Dendritic cell treated with granulocyte-macrophage colony-stimulating factor and Interleukin-4, amounts not matched to agents 40 ng/mL and 50 ng/mL, for 4 days (primary cell): ENCODE measurements at regions not wholly inside any gene's neighbourhood (a gene's known extent, or its start where the extent isn't known, plus 50 kb on each side); places are given as distances from the start of the nearest gene placed in this dataset.

Source experiments
- H3K27ac Mint-ChIP-seq: one replicate; pipeline ENCODE4 v1.8.0; 2022; ENCODE audit warnings: mild to moderate bottlenecking, mixed read lengths
- H3K27me3 Mint-ChIP-seq: one replicate; pipeline ENCODE4 v1.8.0; 2022; ENCODE audit warnings: mild to moderate bottlenecking, mixed read lengths
- H3K36me3 Mint-ChIP-seq: one replicate; pipeline ENCODE4 v1.8.0; 2022; ENCODE audit warnings: low read depth, mixed read lengths
- H3K4me1 Mint-ChIP-seq: one replicate; pipeline ENCODE4 v1.8.0; 2022; ENCODE audit warnings: low read depth, mixed read lengths
- H3K4me3 Mint-ChIP-seq: one replicate; pipeline ENCODE4 v1.8.0; 2022; ENCODE audit warnings: mild to moderate bottlenecking, moderate library complexity, mixed read lengths
- H3K9me3 Mint-ChIP-seq: one replicate; pipeline ENCODE4 v1.8.0; 2022; ENCODE audit warnings: mixed read lengths
- intact Hi-C: fragments of 100-400 bp; cut with micrococcal nuclease; formaldehyde crosslinking; loops from one replicate; pipeline ENCODE4 v1.15.0; 2022

DNA sequence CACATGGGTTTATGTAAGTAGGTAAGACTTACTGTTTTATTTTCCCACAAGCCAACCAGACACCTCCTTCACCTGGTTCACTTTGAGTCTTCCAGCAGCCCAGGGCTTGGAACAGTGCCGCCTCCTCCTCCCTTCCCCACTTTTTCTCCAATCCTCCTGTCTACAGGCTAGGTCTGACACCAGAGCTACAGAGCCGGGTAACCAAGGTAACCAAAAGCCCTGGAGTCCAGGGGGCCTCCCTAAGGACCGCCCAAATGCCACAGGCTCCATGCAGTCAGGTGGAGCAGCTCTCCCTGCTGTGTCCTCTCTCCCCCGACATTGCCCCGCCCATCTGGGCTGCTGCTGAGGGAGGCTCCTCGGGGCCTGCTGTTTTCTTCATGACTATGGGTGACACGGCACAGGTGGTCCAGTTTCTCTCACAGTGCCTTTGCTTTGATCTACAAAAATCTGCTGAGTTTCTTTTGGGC is 138.0 kb upstream of the EFNA5 start:
- no peaks in the 10 kb centered on the region for H3K27me3 Mint-ChIP-seq
- no peaks in the 10 kb centered on the region for H3K9me3 Mint-ChIP-seq

DNA sequence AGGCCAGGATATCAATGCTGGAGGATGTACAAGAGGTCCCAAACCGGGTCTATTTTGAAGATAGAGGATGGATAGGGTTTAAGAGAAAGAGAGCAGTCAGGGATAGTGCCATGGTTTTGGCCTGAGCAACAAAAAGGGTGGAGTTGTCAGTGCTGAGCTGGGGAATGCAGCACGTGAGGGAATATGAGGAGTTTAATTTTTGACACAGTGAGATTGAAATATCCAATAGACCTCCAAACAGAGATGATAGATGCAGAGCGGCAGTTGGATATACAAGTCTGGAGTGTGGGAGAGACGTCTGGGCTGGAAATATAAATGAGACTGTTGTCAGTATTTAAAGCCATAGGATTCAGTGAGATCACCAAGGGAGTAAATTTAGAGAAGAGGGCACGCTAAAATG is 136.7 kb upstream of the EFNA5 start:
- intact Hi-C loops, result no loop called here
- Mint-ChIP-seq H3K4me3 (no peak overlapping the region), H3K27ac (no peak overlapping the region), H3K36me3 (no peaks in the 10 kb centered on the region), H3K4me1 (no peaks in the 10 kb centered on the region), H3K9me3 (no peaks in the 10 kb centered on the region), H3K27me3 (no peaks in the 10 kb centered on the region)

More for the DNA sequence above, 138.0 kb upstream of the EFNA5 start:
- Mint-ChIP-seq H3K27ac (no peak overlapping the region), H3K4me3 (no peak overlapping the region), H3K4me1 (no peaks in the 10 kb centered on the region), H3K36me3 (no peaks in the 10 kb centered on the region)
- intact Hi-C loops, result no loop called here

DNA sequence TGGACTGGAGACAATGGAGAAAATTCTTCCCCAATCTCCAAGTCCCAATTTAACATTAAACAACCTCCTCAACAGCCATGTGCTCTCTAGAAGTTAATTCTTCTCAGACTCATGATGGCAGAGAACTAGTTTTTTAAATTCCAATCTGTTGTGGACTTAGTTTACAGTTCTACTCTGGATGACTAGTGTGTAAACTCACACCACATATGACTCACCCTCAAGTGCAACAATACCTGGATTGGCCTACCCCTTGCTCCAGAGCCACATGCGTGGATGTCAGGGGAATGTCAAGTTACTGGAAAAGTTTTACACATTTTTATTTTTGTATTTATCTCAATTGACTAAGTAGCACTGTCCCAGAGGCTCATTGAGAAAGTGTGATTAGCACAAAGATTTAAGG is 136.0 kb upstream of the EFNA5 start:
- H3K4me3 Mint-ChIP-seq, result no peak overlapping the region
- no peaks in the 10 kb centered on the region for H3K27me3 Mint-ChIP-seq
- H3K27ac Mint-ChIP-seq, result no peak overlapping the region
- no peaks in the 10 kb centered on the region for H3K36me3 Mint-ChIP-seq
- no peaks in the 10 kb centered on the region for H3K9me3 Mint-ChIP-seq
- intact Hi-C loops, result no loop called here
- no peaks in the 10 kb centered on the region for H3K4me1 Mint-ChIP-seq

DNA sequence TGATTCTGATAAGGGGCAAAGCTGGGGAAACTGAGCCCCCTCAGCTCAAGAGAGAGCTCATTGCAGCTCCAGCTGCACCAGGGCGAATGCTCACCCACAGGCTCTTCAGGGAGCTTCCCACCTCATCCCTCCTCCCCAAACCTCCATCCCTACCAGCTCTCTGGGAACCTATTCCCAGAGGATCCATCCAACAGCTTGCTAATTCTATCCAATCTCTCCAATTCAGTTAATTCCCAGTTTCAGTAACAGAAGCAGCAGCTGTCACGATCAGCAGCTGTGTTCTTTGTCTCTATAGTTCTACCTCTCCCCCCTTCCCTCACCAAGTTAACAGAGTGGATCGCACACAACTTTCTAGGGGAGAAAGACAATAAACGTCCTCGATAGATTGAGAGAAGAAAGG is 135.5 kb upstream of the EFNA5 start:
- Mint-ChIP-seq H3K9me3 (no peaks in the 10 kb centered on the region), H3K27me3 (no peaks in the 10 kb centered on the region), H3K27ac (no peak overlapping the region), H3K4me1 (no peaks in the 10 kb centered on the region), H3K4me3 (no peak overlapping the region), H3K36me3 (no peaks in the 10 kb centered on the region)
- intact Hi-C loops, result no loop called here

DNA sequence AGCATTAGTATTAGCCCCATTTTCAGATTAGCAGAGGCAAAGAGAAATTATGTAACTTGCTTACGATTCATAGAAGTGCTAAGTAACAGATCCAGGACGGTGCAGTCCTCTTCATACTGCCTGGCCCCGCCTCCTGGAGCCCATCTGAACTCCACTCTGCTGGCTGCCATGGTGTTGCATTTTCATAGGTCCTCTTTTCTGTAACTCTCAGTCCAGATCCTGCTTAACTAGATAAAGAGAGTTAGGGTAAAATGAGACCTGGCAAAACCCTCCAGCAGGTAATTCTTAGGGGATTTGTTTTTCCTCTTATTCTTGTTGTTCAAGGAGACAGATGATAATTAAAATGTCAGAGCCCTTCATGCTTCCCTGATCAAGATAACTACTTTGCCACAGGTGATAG is 135.1 kb upstream of the EFNA5 start:
- Mint-ChIP-seq H3K27me3 (no peaks in the 10 kb centered on the region), H3K27ac (no peak overlapping the region), H3K36me3 (no peaks in the 10 kb centered on the region), H3K4me1 (no peaks in the 10 kb centered on the region), H3K9me3 (no peaks in the 10 kb centered on the region), H3K4me3 (no peak overlapping the region)
- intact Hi-C loops, result no loop called here

DNA sequence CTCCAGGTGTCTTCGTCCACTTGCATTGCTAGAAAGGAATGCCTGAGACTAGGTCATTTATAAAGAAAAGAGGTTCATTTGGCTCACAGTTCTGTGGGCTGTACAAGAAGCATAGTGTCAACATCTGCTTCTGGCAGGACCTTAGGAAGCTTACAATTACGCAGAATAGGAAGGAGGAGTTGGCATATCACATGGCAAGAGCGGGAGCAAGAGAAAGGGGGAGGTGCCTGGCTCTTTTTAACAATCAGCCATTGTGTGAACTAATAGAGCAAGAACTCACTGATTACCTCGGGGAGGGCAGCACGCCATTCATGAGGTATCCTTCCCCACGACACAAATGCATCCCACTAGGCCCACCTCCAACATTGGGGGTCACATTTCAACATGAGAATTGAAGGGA is 134.4 kb upstream of the EFNA5 start:
- Mint-ChIP-seq H3K36me3 (no peaks in the 10 kb centered on the region), H3K4me1 (no peaks in the 10 kb centered on the region), H3K27ac (no peak overlapping the region), H3K9me3 (no peaks in the 10 kb centered on the region), H3K27me3 (no peaks in the 10 kb centered on the region), H3K4me3 (no peak overlapping the region)
- intact Hi-C loops, result no loop called here

DNA sequence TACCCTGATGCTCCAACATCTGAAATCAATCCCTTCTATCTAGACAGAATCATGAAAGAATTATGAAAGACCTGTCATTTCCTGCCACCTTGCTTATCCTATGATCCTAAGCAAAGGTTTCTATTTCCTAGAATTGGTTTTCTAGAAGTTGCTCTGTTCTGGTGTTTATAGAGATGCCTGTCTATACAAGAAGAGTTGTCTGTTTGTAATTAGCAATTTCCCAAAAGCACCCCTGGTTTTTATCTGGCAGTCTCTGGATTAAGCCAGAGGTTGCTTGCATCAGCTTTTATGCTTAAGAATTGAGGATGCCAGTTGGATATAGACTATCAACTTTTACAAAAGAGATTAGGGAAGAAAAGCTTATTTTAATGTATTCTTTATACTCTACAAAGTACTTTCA is 133.0 kb upstream of the EFNA5 start:
- intact Hi-C loops, result no loop called here
- H3K27ac Mint-ChIP-seq, result no peak overlapping the region
- no peaks in the 10 kb centered on the region for H3K27me3 Mint-ChIP-seq
- no peaks in the 10 kb centered on the region for H3K9me3 Mint-ChIP-seq
- no peak overlapping the region for H3K4me3 Mint-ChIP-seq
- no peaks in the 10 kb centered on the region for H3K36me3 Mint-ChIP-seq
- H3K4me1 Mint-ChIP-seq, result no peaks in the 10 kb centered on the region

DNA sequence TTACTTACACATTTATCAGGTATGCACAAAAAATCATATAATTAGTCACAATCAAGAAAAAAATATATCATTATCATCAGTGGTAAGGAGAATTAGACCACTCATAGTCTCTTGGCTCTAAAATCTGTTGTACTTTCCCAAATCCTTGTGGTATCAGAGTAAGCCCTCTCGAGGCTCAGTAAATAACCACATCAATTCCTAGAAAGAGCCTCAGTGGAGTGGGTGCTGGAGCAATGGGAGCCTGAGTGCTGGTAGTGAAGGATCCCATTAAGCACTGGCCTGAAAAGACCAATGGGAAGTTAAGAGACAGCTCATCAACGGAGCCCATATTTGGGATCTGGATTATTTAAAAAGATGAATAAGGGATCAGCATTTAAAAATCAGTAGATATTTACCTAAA is 130.3 kb upstream of the EFNA5 start:
- no peak overlapping the region for H3K4me3 Mint-ChIP-seq
- H3K27me3 Mint-ChIP-seq, result no peaks in the 10 kb centered on the region
- H3K4me1 Mint-ChIP-seq, result no peaks in the 10 kb centered on the region
- H3K36me3 Mint-ChIP-seq, result no peaks in the 10 kb centered on the region
- H3K27ac Mint-ChIP-seq, result no peak overlapping the region
- H3K9me3 Mint-ChIP-seq, result peaks cover 5% of the 10 kb centered on the region
- intact Hi-C loops, result no loop called here

DNA sequence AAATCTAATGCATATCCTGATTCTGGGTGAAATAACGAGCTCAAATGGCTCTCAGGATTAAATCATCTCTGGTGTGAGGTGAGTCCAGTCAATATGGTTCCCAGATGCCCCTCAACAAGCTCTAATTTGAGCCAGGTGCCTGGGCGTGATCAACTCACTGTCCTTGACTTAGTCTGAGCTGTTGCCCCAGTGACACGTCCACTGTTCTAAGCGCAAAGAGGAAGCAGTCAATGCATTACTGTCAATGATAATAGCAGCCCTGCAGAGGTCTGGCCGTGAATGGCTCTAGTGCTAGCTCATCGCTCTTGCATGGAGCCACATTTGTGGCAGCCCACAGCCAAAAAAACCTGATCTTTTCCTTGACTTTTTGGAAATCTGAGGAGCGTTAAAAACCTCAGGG is 128.6 kb upstream of the EFNA5 start:
- intact Hi-C loops, result no loop called here
- H3K4me3 Mint-ChIP-seq, result no peak overlapping the region
- H3K4me1 Mint-ChIP-seq, result no peaks in the 10 kb centered on the region
- H3K27me3 Mint-ChIP-seq, result no peaks in the 10 kb centered on the region
- peaks cover 18% of the 10 kb centered on the region for H3K9me3 Mint-ChIP-seq
- no peak overlapping the region for H3K27ac Mint-ChIP-seq
- H3K36me3 Mint-ChIP-seq, result no peaks in the 10 kb centered on the region

DNA sequence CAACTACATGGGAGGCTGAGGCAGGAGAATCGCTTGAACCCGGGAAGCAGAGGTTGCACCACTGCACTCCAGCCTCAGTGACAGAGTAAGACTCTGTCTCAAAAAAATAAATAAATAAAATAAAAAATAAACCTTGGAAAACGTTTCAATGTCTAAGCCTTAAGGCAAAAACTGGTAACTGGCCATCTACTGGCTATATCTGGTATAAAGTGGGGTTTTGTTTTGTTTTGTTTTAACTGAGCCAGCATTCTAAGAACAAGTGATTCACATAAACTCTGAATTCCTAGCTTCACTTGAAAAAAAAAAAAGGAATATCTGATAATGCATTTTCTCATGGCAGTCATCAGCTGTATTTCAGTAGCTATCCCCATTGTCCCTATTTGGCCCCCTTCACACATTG is 126.1 kb upstream of the EFNA5 start:
- Mint-ChIP-seq H3K4me1 (no peaks in the 10 kb centered on the region), H3K36me3 (no peaks in the 10 kb centered on the region), H3K9me3 (peaks cover 18% of the 10 kb centered on the region)

DNA sequence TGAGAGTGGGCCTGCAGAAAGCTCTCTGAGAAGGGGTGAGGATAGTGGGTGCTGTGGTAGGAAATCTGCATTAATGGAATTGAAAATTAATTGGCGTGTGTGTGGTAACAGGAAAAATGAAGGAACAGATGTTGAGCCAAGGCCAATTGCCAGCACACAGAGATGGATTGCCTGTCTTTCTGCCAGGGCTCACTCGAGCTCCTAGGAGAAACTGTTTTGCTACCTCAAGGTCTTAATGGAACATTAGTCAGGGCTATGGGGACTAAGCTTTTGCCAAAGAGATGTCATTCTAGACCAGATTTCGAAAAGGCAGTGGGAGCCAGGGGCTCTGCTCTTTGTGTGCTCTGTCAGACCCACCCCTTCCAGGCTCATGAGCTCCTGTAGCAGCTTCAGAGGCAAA is 124.0 kb upstream of the EFNA5 start:
- no peaks in the 10 kb centered on the region for H3K27me3 Mint-ChIP-seq
- H3K9me3 Mint-ChIP-seq, result peaks cover 18% of the 10 kb centered on the region
- H3K4me1 Mint-ChIP-seq, result no peaks in the 10 kb centered on the region
- no peak overlapping the region for H3K4me3 Mint-ChIP-seq
- no peak overlapping the region for H3K27ac Mint-ChIP-seq
- no peaks in the 10 kb centered on the region for H3K36me3 Mint-ChIP-seq
- intact Hi-C loops, result no loop called here

More for the DNA sequence above, 126.1 kb upstream of the EFNA5 start:
- Mint-ChIP-seq H3K4me3 (no peak overlapping the region), H3K27me3 (no peaks in the 10 kb centered on the region), H3K27ac (no peak overlapping the region)
- intact Hi-C loops, result no loop called here

DNA sequence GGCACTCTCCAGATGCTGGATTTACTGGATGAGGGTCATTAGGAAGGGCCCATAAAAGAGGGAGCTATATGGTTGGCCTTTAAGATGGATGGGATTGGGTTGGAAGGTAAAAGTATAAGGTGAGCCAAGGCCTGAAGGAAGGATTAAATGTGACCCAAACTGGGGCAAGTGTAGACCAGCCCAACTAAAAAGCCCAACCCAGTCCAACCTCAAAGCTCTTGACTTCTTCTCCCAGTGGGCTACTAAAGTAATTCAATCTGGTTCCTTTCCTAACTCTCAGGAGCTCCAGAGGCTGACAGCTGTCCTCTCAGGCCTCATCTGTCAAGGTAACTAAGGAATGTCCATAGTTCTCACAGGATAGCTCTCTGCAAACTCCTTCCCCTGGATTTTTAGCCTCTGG is 122.2 kb upstream of the EFNA5 start:
- peaks cover 18% of the 10 kb centered on the region for H3K9me3 Mint-ChIP-seq
- no peaks in the 10 kb centered on the region for H3K36me3 Mint-ChIP-seq
- no peak overlapping the region for H3K27ac Mint-ChIP-seq
- no peaks in the 10 kb centered on the region for H3K4me1 Mint-ChIP-seq
- intact Hi-C loops, result no loop called here
- no peaks in the 10 kb centered on the region for H3K27me3 Mint-ChIP-seq
- H3K4me3 Mint-ChIP-seq, result no peak overlapping the region

DNA sequence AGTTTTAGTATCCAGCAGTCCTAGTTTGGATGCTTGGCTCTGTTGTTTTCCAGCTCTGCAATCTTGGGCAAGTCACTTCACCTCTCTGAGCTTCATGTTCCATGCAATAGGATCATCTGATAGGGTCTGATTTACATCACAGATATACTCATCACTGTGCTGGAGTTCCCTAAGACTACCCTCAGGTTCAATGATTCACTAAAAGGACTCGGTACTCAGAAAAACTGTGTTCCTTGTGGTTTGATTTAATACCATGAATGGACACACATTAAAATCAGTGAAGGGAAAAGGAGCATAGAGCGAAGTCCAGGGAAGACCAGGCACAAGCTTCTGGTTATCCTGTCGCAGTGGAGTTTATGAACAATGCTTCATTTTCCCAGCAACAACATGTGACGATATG is 119.9 kb upstream of the EFNA5 start:
- Mint-ChIP-seq H3K27ac (no peak overlapping the region), H3K36me3 (no peaks in the 10 kb centered on the region), H3K9me3 (peaks cover 13% of the 10 kb centered on the region), H3K27me3 (no peaks in the 10 kb centered on the region), H3K4me3 (no peak overlapping the region), H3K4me1 (no peaks in the 10 kb centered on the region)
- intact Hi-C loops, result no loop called here

DNA sequence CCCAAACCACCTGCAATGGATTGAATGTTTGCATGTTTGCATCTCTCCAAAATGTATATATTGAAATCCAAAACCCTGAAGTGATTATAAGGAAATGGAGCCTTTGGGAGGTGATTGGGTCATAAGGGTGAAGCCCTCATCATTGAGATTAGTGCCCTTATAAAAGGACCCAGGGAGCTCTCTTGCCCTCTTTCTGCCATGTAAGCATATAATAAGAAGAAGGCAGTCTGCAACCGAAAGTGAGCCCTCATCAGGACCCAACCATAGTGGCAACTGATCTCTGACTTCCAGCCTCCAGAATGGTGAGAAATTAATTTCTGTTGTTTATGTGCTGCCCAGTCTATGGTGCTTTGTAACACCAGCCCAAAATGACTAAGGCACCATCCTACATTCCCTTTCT is 115.7 kb upstream of the EFNA5 start:
- no peaks in the 10 kb centered on the region for H3K27me3 Mint-ChIP-seq
- no peak overlapping the region for H3K27ac Mint-ChIP-seq
- no peaks in the 10 kb centered on the region for H3K4me1 Mint-ChIP-seq
- no peaks in the 10 kb centered on the region for H3K36me3 Mint-ChIP-seq
- intact Hi-C loops, result no loop called here
- peaks cover 8% of the 10 kb centered on the region for H3K9me3 Mint-ChIP-seq
- H3K4me3 Mint-ChIP-seq, result no peak overlapping the region

DNA sequence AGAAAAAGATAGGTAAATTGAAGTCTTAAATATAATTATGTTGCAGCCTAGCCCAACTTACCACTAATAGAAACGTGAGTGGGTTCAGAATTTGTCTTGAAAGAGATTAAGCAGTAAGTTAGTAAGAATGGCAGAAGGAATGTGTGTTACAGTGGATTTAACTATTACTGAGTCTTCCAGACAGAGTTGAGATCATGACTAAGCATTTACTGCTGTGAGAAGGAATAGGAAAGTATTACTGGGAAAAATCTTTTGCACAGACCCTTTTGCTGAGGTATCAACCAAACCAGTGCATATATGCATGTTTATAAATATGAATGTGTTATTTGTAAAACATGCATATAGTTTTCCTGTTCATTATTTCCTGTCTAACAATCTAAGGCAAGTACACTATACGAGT is 112.8 kb upstream of the EFNA5 start:
- intact Hi-C loops, result no loop called here
- no peak overlapping the region for H3K27ac Mint-ChIP-seq
- H3K4me1 Mint-ChIP-seq, result no peaks in the 10 kb centered on the region
- H3K36me3 Mint-ChIP-seq, result no peaks in the 10 kb centered on the region
- no peaks in the 10 kb centered on the region for H3K27me3 Mint-ChIP-seq
- no peak overlapping the region for H3K4me3 Mint-ChIP-seq
- peaks cover 8% of the 10 kb centered on the region for H3K9me3 Mint-ChIP-seq
